ENCODE measurements at regions not wholly inside any gene's neighbourhood (a gene's known extent, or its start where the extent isn't known, plus 50 kb on each side); places are given as distances from the start of the nearest gene placed in this dataset.

GRCh38 chr10:117781216-117781831 lies 238.8 kb downstream of the EMX2 start:
- CTCF ChIA-PET: no interaction called here
- H3K4me3 Mint-ChIP-seq: no peak overlapping the region
- no peaks in the 10 kb centered on the region for H3K27me3 Mint-ChIP-seq
- intact Hi-C loops (cut with micrococcal nuclease): no loop called here
- no peak overlapping the region for H3K27ac Mint-ChIP-seq
- no peaks in the 10 kb centered on the region for H3K36me3 Mint-ChIP-seq (ENCODE audit: low read depth)
- DNase-seq (no peak), ATAC-seq (ENCODE audit: low read depth) (no peak)
- H3K9me3 Mint-ChIP-seq: no peaks in the 10 kb centered on the region
- POLR2A ChIA-PET: no interaction called here
- no peak for TF ChIP-seq CTCF (IDR thresholded peaks at IDR 0.05)
- no peaks in the 10 kb centered on the region for H3K4me1 Mint-ChIP-seq

GRCh38 chr10:117782276-117782675 lies 239.7 kb downstream of the EMX2 start:
- ChIA-PET POLR2A (no interaction called here), CTCF (no interaction called here)
- intact Hi-C loops (cut with micrococcal nuclease): no loop called here
- no peak overlapping the region for H3K4me3 Mint-ChIP-seq
- no peak for ATAC-seq (ENCODE audit: low read depth)
- H3K4me1 Mint-ChIP-seq: no peaks in the 10 kb centered on the region
- DNase-seq: no peak
- no peaks in the 10 kb centered on the region for H3K9me3 Mint-ChIP-seq
- no peak overlapping the region for H3K27ac Mint-ChIP-seq
- H3K27me3 Mint-ChIP-seq: no peaks in the 10 kb centered on the region
- TF ChIP-seq CTCF (IDR thresholded peaks at IDR 0.05): no peak
- no peaks in the 10 kb centered on the region for H3K36me3 Mint-ChIP-seq (ENCODE audit: low read depth)

GRCh38 chr10:117783698-117784395 lies 241.3 kb downstream of the EMX2 start:
- Mint-ChIP-seq H3K27ac (no peak overlapping the region), H3K36me3 (ENCODE audit: low read depth) (no peaks in the 10 kb centered on the region), H3K27me3 (no peaks in the 10 kb centered on the region), H3K9me3 (no peaks in the 10 kb centered on the region), H3K4me3 (no peak overlapping the region), H3K4me1 (no peaks in the 10 kb centered on the region)
- no peak for DNase-seq
- POLR2A ChIA-PET: no interaction called here
- intact Hi-C loops (cut with micrococcal nuclease): no loop called here
- CTCF ChIA-PET: no interaction called here
- no peak for ATAC-seq (ENCODE audit: low read depth)
- TF ChIP-seq CTCF (IDR thresholded peaks at IDR 0.05): no peak

GRCh38 chr10:117784776-117785175 lies 242.2 kb downstream of the EMX2 start:
- no peaks in the 10 kb centered on the region for H3K9me3 Mint-ChIP-seq
- POLR2A ChIA-PET: no interaction called here
- TF ChIP-seq CTCF (IDR thresholded peaks at IDR 0.05): no peak

GRCh38 chr10:117788911-117789310 lies 246.4 kb downstream of the EMX2 start:
- H3K27ac Mint-ChIP-seq: no peak overlapping the region
- no peaks in the 10 kb centered on the region for H3K4me1 Mint-ChIP-seq
- H3K36me3 Mint-ChIP-seq (ENCODE audit: low read depth): no peaks in the 10 kb centered on the region
- H3K9me3 Mint-ChIP-seq: no peaks in the 10 kb centered on the region
- TF ChIP-seq CTCF (IDR thresholded peaks at IDR 0.05): no peak
- intact Hi-C loops (cut with micrococcal nuclease): no loop called here
- CTCF ChIA-PET: no interaction called here
- POLR2A ChIA-PET: no interaction called here
- no peak for ATAC-seq (ENCODE audit: low read depth)
- H3K27me3 Mint-ChIP-seq: peaks cover 3% of the 10 kb centered on the region
- DNase-seq: no peak
- no peak overlapping the region for H3K4me3 Mint-ChIP-seq

More at GRCh38 chr10:117784776-117785175, 242.2 kb downstream of the EMX2 start:
- H3K36me3 Mint-ChIP-seq (ENCODE audit: low read depth): no peaks in the 10 kb centered on the region
- CTCF ChIA-PET: no interaction called here
- no peak overlapping the region for H3K4me3 Mint-ChIP-seq
- H3K4me1 Mint-ChIP-seq: no peaks in the 10 kb centered on the region
- H3K27ac Mint-ChIP-seq: no peak overlapping the region
- no peaks in the 10 kb centered on the region for H3K27me3 Mint-ChIP-seq
- no peak for DNase-seq
- ATAC-seq (ENCODE audit: low read depth): no peak
- intact Hi-C loops (cut with micrococcal nuclease): no loop called here

All from activated B cell treated with CpG ODN at 0.5 μM for 24 hours (primary cell).